H9 (cell line): ENCODE measurements at regions not wholly inside any gene's neighbourhood (a gene's known extent, or its start where the extent isn't known, plus 50 kb on each side); places are given as distances from the start of the nearest gene placed in this dataset.

Experiments used
- DNase-seq: peaks from one replicate; pipeline ENCODE4 v3.0.0-alpha.2; 2017
- H2AFZ ChIP-seq: one replicate; pipeline ENCODE4 v1.6.1; 2013; ENCODE audit warnings: mild to moderate bottlenecking, low read length, control low read depth, moderate library complexity
- H2AK5ac ChIP-seq: 2 replicates; pipeline ENCODE4 v1.6.1; 2013; ENCODE audit warnings: low read length, control low read depth, mixed read lengths; ENCODE audit not compliant: insufficient read length
- H2BK120ac ChIP-seq: one replicate; pipeline ENCODE4 v1.6.1; 2013; ENCODE audit warnings: low read depth, mild to moderate bottlenecking, low read length, control low read depth, inconsistent platforms; ENCODE audit not compliant: poor library complexity, severe bottlenecking
- H2BK12ac ChIP-seq: 2 replicates; pipeline ENCODE4 v1.6.1; 2013; ENCODE audit warnings: low read length, control low read depth, mixed read lengths, low read depth; ENCODE audit not compliant: insufficient read length
- H2BK15ac ChIP-seq: 2 replicates; pipeline ENCODE4 v1.6.1; 2013; ENCODE audit warnings: low read depth, low read length, control low read depth
- H2BK20ac ChIP-seq: one replicate; pipeline ENCODE4 v1.6.1; 2013; ENCODE audit warnings: low read depth, mild to moderate bottlenecking, low read length, control low read depth, inconsistent platforms; ENCODE audit not compliant: poor library complexity, severe bottlenecking
- H2BK5ac ChIP-seq: 2 replicates; pipeline ENCODE4 v1.6.1; 2013; ENCODE audit warnings: low read length, control low read depth, mixed read lengths; ENCODE audit not compliant: insufficient read length
- H3K14ac ChIP-seq: 2 replicates; pipeline ENCODE4 v1.6.1; 2013; ENCODE audit warnings: low read length, control low read depth; ENCODE audit not compliant: insufficient read depth
- H3K18ac ChIP-seq: 2 replicates; pipeline ENCODE4 v1.6.1; 2013; ENCODE audit warnings: low read depth, mild to moderate bottlenecking, mixed read lengths, low read length, control low read depth; ENCODE audit not compliant: insufficient read length
- H3K23ac ChIP-seq: 2 replicates; pipeline ENCODE4 v1.6.1; 2013; ENCODE audit warnings: low read length, control low read depth, mixed read lengths, low read depth; ENCODE audit not compliant: insufficient read length
- H3K23me2 ChIP-seq: 2 replicates; pipeline ENCODE4 v1.6.1; 2013; ENCODE audit warnings: low read depth, mild to moderate bottlenecking, mixed read lengths, low read length, control low read depth; ENCODE audit not compliant: insufficient read length, poor library complexity, severe bottlenecking
- H3K27ac ChIP-seq: 2 replicates; pipeline ENCODE4 v1.5.1; 2013; ENCODE audit warnings: low read length, control low read depth, mixed read lengths, low read depth; ENCODE audit not compliant: insufficient read length
- H3K27me3 ChIP-seq: 2 replicates; pipeline ENCODE4 v1.6.1; 2013; ENCODE audit warnings: low read length, control low read depth, inconsistent platforms; ENCODE audit not compliant: insufficient read depth
- H3K4ac ChIP-seq: 2 replicates; pipeline ENCODE4 v1.6.1; 2013; ENCODE audit warnings: low read depth, mild to moderate bottlenecking, control low read depth, inconsistent platforms, low read length, moderate library complexity
- H3K4me1 ChIP-seq: 2 replicates; pipeline ENCODE4 v1.6.1; 2013; ENCODE audit warnings: low read length, control low read depth, inconsistent platforms; ENCODE audit not compliant: insufficient read depth
- H3K4me2 ChIP-seq: 2 replicates; pipeline ENCODE4 v1.6.1; 2013; ENCODE audit warnings: low read length, control low read depth, mixed read lengths; ENCODE audit not compliant: insufficient read length, insufficient read depth
- H3K56ac ChIP-seq: 2 replicates; pipeline ENCODE4 v1.6.1; 2013; ENCODE audit warnings: low read depth, mild to moderate bottlenecking, mixed read lengths, low read length, control low read depth; ENCODE audit not compliant: insufficient read length
- H3K79me1 ChIP-seq: 2 replicates; pipeline ENCODE4 v1.6.1; 2013; ENCODE audit warnings: low read depth, mild to moderate bottlenecking, moderate library complexity, low read length, control low read depth, inconsistent platforms; ENCODE audit not compliant: insufficient read depth, poor library complexity, severe bottlenecking
- H3K79me2 ChIP-seq: 2 replicates; pipeline ENCODE4 v1.6.1; 2013; ENCODE audit warnings: low read length, control low read depth, inconsistent platforms; ENCODE audit not compliant: insufficient read depth
- H3K9ac ChIP-seq: 2 replicates; pipeline ENCODE4 v1.6.1; 2013; ENCODE audit warnings: low read length, control low read depth, mixed read lengths; ENCODE audit not compliant: insufficient read length; ENCODE audit errors: extremely low read depth
- H3K9me3 ChIP-seq: one replicate; pipeline ENCODE4 v1.6.1; 2013; ENCODE audit warnings: low read depth, low read length, inconsistent platforms; ENCODE audit not compliant: control insufficient read depth
- H3T11ph ChIP-seq: one replicate; pipeline ENCODE4 v1.6.1; 2013; ENCODE audit warnings: mild to moderate bottlenecking, low read length, control low read depth, inconsistent platforms
- H4K20me1 ChIP-seq: one replicate; pipeline ENCODE4 v1.6.1; 2013; ENCODE audit not compliant: control insufficient read depth, insufficient read length, insufficient read depth
- H4K5ac ChIP-seq: 2 replicates; pipeline ENCODE4 v1.6.1; 2013; ENCODE audit warnings: low read depth, mild to moderate bottlenecking, mixed read lengths, low read length, control low read depth; ENCODE audit not compliant: insufficient read length
- H4K8ac ChIP-seq: replicated peaks from 2 replicates; pipeline ENCODE4 v1.6.1; 2013; ENCODE audit warnings: low read length, control low read depth, mixed read lengths, low read depth; ENCODE audit not compliant: insufficient read length
- H4K91ac ChIP-seq: 2 replicates; pipeline ENCODE4 v1.6.1; 2013; ENCODE audit warnings: low read depth, mild to moderate bottlenecking, moderate library complexity, mixed read lengths, low read length, control low read depth; ENCODE audit not compliant: insufficient read length
- H3K27ac Mint-ChIP-seq, 3 experiments: 2 replicates in 2 of 3; 3 replicates in 1 of 3; pipeline ENCODE4 v1.8.0; 2020 to 2021; ENCODE audit warnings: mixed read lengths in 3 of 3, mild to moderate bottlenecking in 1 of 3, moderate library complexity in 1 of 3
- H3K27me3 Mint-ChIP-seq: 2 replicates; pipeline ENCODE4 v1.8.0; 2021; ENCODE audit warnings: low read depth, mild to moderate bottlenecking, moderate library complexity, mixed read lengths
- H3K36me3 Mint-ChIP-seq, 3 experiments: 2 replicates in 2 of 3; 3 replicates in 1 of 3; pipeline ENCODE4 v1.8.0; 2020 to 2021; ENCODE audit warnings: low read depth in 3 of 3, mixed read lengths in 3 of 3; ENCODE audit not compliant: insufficient read depth in 1 of 3
- H3K4me1 Mint-ChIP-seq, 2 experiments: 2 replicates each; pipeline ENCODE4 v1.8.0; 2020; ENCODE audit warnings: mixed read lengths in 2 of 2
- H3K4me3 Mint-ChIP-seq, 2 experiments: 2 replicates in 1 of 2; 3 replicates in 1 of 2; pipeline ENCODE4 v1.8.0; 2020 to 2021; ENCODE audit warnings: mild to moderate bottlenecking in 2 of 2, mixed read lengths in 2 of 2, moderate library complexity in 1 of 2
- H3K9me3 Mint-ChIP-seq, 2 experiments: 2 replicates in 1 of 2; 3 replicates in 1 of 2; pipeline ENCODE4 v1.8.0; 2020; ENCODE audit warnings: mild to moderate bottlenecking in 2 of 2, mixed read lengths in 2 of 2, moderate library complexity in 1 of 2
- CTCF ChIP-seq: fragments of 200-600 bp; sonication (generic); conservative IDR thresholded peaks from 3 replicates; pipeline ENCODE4 v1.8.0; 2021; ENCODE audit warnings: antibody characterized with exemption, mild to moderate bottlenecking

- no peak overlapping the region for H3T11ph ChIP-seq
- DNase-seq: no peak
- H3K4ac ChIP-seq: no peak overlapping the region
- no peaks in the 10 kb centered on the region for H3K23me2 ChIP-seq
- no peak overlapping the region for H3K14ac ChIP-seq
- H3K56ac ChIP-seq: no peak overlapping the region
- no peak for TF ChIP-seq CTCF
- no peaks in the 10 kb centered on the region for H3K79me1 ChIP-seq
- no peaks in the 10 kb centered on the region for H3K9me3 ChIP-seq
- no peak overlapping the region for H3K27ac Mint-ChIP-seq
- H4K20me1 ChIP-seq: no peaks in the 10 kb centered on the region
- H2AFZ ChIP-seq: no peak overlapping the region
- no peak overlapping the region for H4K8ac ChIP-seq
- H2BK20ac ChIP-seq: no peak overlapping the region
- no peaks in the 10 kb centered on the region for H3K79me2 ChIP-seq
- no peak overlapping the region for H3K9ac ChIP-seq
- H3K4me1 Mint-ChIP-seq: peaks cover 4 to 6% of the 10 kb centered on the region in 2 experiments; a peak in 3 of 4 replicates
- H2BK5ac ChIP-seq: no peak overlapping the region
- H3K4me3 Mint-ChIP-seq: no peak overlapping the region
- H4K5ac ChIP-seq: no peak overlapping the region
- H3K4me2 ChIP-seq: no peak overlapping the region
- H4K91ac ChIP-seq: no peak overlapping the region
- no peaks in the 10 kb centered on the region for H3K27me3 ChIP-seq
- H3K27me3 Mint-ChIP-seq: no peaks in the 10 kb centered on the region; the same call in 1 of the 2 replicates
- H3K23ac ChIP-seq: no peak overlapping the region
- H3K18ac ChIP-seq: no peak overlapping the region
- no peak overlapping the region for H2BK15ac ChIP-seq
- no peak overlapping the region for H2AK5ac ChIP-seq
- H2BK120ac ChIP-seq: no peak overlapping the region
- no peaks in the 10 kb centered on the region; a peak in 1 of 5 replicates for H3K9me3 Mint-ChIP-seq
- no peak overlapping the region for H2BK12ac ChIP-seq
- H3K4me1 ChIP-seq: no peaks in the 10 kb centered on the region
- H3K27ac ChIP-seq: no peak overlapping the region
- H3K36me3 Mint-ChIP-seq: no peaks in the 10 kb centered on the region
These were observed 119.7 kb upstream of the CRIM1 start for GRCh38 chr2:36235882-36236281.
